Panc1 (cell line): ENCODE measurements at regions not wholly inside any gene's neighbourhood (a gene's known extent, or its start where the extent isn't known, plus 50 kb on each side); places are given as distances from the start of the nearest gene placed in this dataset.

Source experiments
- ATAC-seq: fragments of 200-7000 bp; cut with Tn5 transposase; 2 replicates; pipeline ENCODE4 v1.9.1; 2020; ENCODE audit warnings: mild to moderate bottlenecking, moderate library complexity
- BruUV-seq: library from RNA; stranded (reverse); fragments of 400-500 nt; replicated peaks from 2 replicates; lab custom pipeline; 2021; lab: Mats Ljungman, UMichigan
- CTCF ChIA-PET: fragments of 300-600 bp; sonication (Branson Sonifier 250); formaldehyde crosslinking; loops from one replicate; lab custom pipeline; 2022; ENCODE audit warnings: antibody characterized with exemption; lab: Charles Lee
- POLR2A ChIA-PET: fragments of 300-600 bp; sonication (Branson Sonifier 250); formaldehyde crosslinking; loops from one replicate; lab custom pipeline; 2022; ENCODE audit warnings: antibody characterized with exemption; lab: Charles Lee
- DNase-seq: peaks from one replicate; pipeline ENCODE4 v3.0.0-alpha.2; 2010; ENCODE audit warnings: low read depth, low spot score
- H3K27ac ChIP-seq: 2 replicates; pipeline ENCODE4 v1.5.1; 2011; ENCODE audit warnings: mild to moderate bottlenecking, low read length, inconsistent platforms
- H3K27me3 ChIP-seq: fragments of 200-500 bp; sonication (Bioruptor generic); 2 replicates; pipeline ENCODE4 v1.6.0; 2014; ENCODE audit warnings: low read length, inconsistent platforms; ENCODE audit not compliant: control insufficient read depth, insufficient read depth
- H3K36me3 ChIP-seq: fragments of 200-500 bp; sonication (Bioruptor generic); 2 replicates; pipeline ENCODE4 v1.5.1; 2014; ENCODE audit warnings: inconsistent platforms, mild to moderate bottlenecking, low read length, moderate library complexity; ENCODE audit not compliant: control insufficient read depth, insufficient read depth
- H3K4me1 ChIP-seq: 2 replicates; pipeline ENCODE4 v1.5.1; 2011; ENCODE audit warnings: inconsistent platforms, mild to moderate bottlenecking, low read length, moderate library complexity; ENCODE audit not compliant: control insufficient read depth, insufficient read depth
- H3K4me3 ChIP-seq, 2 experiments: 2 replicates each; pipeline ENCODE4 v1.5.1; 2011 to 2012; ENCODE audit warnings: low read depth in 2 of 2, low read length in 2 of 2, mild to moderate bottlenecking in 2 of 2, inconsistent platforms in 1 of 2, moderate library complexity in 1 of 2
- H3K9me3 ChIP-seq: fragments of 200-500 bp; sonication (Bioruptor generic); 2 replicates; pipeline ENCODE4 v1.5.1; 2014; ENCODE audit warnings: low read depth, mild to moderate bottlenecking, inconsistent platforms, low read length, moderate library complexity; ENCODE audit not compliant: control insufficient read depth, insufficient read depth
- POLR2AphosphoS5 ChIP-seq: IDR thresholded peaks from 2 replicates; pipeline ENCODE4 v1.6.1; 2012; ENCODE audit warnings: mild to moderate bottlenecking, low read depth, low read length, moderate library complexity
- SIN3A ChIP-seq: IDR thresholded peaks from 2 replicates; pipeline ENCODE4 v1.6.1; 2012; ENCODE audit warnings: low read depth, mild to moderate bottlenecking, low read length, moderate library complexity, borderline replicate concordance; ENCODE audit not compliant: insufficient read depth
- TCF7L2 ChIP-seq: IDR thresholded peaks from 2 replicates; pipeline ENCODE4 v1.6.1; 2011; ENCODE audit warnings: mild to moderate bottlenecking, low read depth, low read length, inconsistent platforms
- in situ Hi-C: cut with HindIII; loops from 2 replicates; pipeline ENCODE4 v1.10.0; 2016; ENCODE audit warnings: low sequenced_read_pairs, low pct_unique_long_range_greater_than_20kb
- intact Hi-C: fragments of 100-400 bp; cut with micrococcal nuclease; formaldehyde crosslinking; loops from one replicate; pipeline ENCODE4 v1.10.0; 2022; ENCODE audit not compliant: unreplicated experiment
- TF ChIP-seq, protein P1 (sequence below), 2 experiments: IDR thresholded peaks; 2 replicates each; pipeline ENCODE4 v1.6.1; 2011 to 2012; ENCODE audit warnings: low read depth in 2 of 2, control low read depth in 1 of 2, low read length in 1 of 2, mild to moderate bottlenecking in 1 of 2, moderate library complexity in 1 of 2; ENCODE audit not compliant: insufficient read depth in 1 of 2
- TF ChIP-seq, protein P2 (sequence below): fragments of 450-650 bp; IDR thresholded peaks from 2 replicates; pipeline ENCODE4 v1.5.1; 2017; ENCODE audit warnings: mild to moderate bottlenecking

DNA sequence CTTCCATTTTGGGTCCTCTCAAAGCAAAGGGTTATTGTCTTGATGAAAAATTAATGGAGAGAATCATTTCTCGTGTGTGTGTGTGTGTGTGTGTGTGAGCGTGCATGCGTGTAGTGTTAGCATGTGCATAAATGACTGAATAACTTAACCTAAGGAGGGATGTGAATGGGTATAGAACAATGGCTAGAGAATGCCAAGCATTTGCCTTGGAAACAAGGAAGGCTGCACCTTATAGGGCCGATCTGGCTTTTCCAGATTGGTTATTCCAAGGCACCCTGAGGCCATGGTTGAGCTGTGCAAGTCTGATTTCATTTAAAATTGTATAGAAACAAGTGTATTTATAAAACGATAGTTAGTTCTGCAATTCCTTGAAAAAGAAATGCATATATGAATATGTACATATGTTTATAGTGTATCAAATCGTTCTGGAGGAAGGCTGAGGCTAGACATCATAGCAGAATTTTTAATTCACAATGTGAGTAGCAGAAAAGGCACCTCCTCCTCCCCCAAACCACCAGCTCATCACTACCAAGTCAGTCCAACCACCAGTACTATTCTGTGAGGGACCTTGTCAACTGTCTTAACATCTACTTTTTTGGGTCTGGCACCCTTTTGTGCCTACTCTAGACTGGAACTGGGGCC, 322.7 kb upstream of the ISX start:
- no peak for ATAC-seq
- BruUV-seq: no TSS peak
- in situ Hi-C loops (no loop called here), intact Hi-C loops (no loop called here)
- CTCF ChIA-PET: no interaction called here
- no peak for DNase-seq
- Histone ChIP-seq H3K27me3 (no peaks in the 10 kb centered on the region), H3K4me1 (no peaks in the 10 kb centered on the region), H3K36me3 (no peaks in the 10 kb centered on the region), H3K9me3 (no peaks in the 10 kb centered on the region), H3K27ac (no peak overlapping the region), H3K4me3 (no peak overlapping the region)
- POLR2A ChIA-PET: no interaction called here
- no peak for TF ChIP-seq POLR2AphosphoS5

DNA sequence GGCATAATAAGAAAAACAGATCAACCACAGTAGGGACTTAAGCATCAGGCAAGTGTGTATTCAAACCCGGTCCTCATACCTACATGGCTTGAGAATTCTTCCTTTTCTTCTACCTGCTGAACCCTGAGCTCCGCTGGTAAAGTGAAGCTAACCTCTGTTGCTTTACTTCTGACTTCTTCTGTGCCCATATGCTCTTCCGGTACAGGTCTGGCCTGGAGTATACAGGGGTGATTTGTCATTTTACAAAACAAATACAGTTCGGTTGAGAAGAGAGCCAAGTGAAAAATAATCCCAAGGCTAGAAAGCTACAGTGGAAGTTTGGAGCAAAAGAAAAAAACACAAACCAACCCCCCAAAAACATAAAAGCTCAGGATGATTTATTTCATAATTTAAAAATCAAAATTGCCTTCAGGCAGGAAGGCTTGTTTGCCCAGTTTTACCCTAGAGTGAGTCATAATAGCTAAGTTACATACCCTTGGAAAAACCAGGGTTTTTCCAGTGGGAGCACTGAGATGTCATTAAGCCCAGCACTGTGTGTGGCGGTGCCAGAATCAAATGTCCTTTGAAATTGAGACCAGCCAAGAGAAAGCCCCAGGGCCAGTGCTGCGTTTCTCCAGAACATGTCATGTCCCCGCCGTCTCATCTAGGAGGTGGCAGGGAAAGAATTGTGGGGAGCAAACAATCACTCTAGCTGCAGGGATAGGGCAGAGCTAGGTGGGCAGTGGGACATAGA, 305.5 kb upstream of the ISX start:
- BruUV-seq: no TSS peak
- CTCF ChIA-PET: no interaction called here
- ATAC-seq: no peak

More for the DNA sequence above, 305.5 kb upstream of the ISX start:
- Histone ChIP-seq H3K27ac (no peak overlapping the region), H3K4me1 (no peaks in the 10 kb centered on the region), H3K4me3 (no peak overlapping the region), H3K36me3 (no peaks in the 10 kb centered on the region), H3K9me3 (no peaks in the 10 kb centered on the region), H3K27me3 (no peaks in the 10 kb centered on the region)
- intact Hi-C loops: no loop called here
- in situ Hi-C loops: no loop called here
- no peak for DNase-seq
- TF ChIP-seq SIN3A (no peak), TCF7L2 (no peak), POLR2AphosphoS5 (no peak)
- TF ChIP-seq, protein P1, sequence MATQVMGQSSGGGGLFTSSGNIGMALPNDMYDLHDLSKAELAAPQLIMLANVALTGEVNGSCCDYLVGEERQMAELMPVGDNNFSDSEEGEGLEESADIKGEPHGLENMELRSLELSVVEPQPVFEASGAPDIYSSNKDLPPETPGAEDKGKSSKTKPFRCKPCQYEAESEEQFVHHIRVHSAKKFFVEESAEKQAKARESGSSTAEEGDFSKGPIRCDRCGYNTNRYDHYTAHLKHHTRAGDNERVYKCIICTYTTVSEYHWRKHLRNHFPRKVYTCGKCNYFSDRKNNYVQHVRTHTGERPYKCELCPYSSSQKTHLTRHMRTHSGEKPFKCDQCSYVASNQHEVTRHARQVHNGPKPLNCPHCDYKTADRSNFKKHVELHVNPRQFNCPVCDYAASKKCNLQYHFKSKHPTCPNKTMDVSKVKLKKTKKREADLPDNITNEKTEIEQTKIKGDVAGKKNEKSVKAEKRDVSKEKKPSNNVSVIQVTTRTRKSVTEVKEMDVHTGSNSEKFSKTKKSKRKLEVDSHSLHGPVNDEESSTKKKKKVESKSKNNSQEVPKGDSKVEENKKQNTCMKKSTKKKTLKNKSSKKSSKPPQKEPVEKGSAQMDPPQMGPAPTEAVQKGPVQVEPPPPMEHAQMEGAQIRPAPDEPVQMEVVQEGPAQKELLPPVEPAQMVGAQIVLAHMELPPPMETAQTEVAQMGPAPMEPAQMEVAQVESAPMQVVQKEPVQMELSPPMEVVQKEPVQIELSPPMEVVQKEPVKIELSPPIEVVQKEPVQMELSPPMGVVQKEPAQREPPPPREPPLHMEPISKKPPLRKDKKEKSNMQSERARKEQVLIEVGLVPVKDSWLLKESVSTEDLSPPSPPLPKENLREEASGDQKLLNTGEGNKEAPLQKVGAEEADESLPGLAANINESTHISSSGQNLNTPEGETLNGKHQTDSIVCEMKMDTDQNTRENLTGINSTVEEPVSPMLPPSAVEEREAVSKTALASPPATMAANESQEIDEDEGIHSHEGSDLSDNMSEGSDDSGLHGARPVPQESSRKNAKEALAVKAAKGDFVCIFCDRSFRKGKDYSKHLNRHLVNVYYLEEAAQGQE (IDR thresholded peaks at IDR 0.05; ENCODE audit: insufficient read depth in 1 of 2, low read depth in 2 of 2, low read length in 1 of 2): no peak
- TF ChIP-seq, protein P2, sequence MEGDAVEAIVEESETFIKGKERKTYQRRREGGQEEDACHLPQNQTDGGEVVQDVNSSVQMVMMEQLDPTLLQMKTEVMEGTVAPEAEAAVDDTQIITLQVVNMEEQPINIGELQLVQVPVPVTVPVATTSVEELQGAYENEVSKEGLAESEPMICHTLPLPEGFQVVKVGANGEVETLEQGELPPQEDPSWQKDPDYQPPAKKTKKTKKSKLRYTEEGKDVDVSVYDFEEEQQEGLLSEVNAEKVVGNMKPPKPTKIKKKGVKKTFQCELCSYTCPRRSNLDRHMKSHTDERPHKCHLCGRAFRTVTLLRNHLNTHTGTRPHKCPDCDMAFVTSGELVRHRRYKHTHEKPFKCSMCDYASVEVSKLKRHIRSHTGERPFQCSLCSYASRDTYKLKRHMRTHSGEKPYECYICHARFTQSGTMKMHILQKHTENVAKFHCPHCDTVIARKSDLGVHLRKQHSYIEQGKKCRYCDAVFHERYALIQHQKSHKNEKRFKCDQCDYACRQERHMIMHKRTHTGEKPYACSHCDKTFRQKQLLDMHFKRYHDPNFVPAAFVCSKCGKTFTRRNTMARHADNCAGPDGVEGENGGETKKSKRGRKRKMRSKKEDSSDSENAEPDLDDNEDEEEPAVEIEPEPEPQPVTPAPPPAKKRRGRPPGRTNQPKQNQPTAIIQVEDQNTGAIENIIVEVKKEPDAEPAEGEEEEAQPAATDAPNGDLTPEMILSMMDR: no peak
- POLR2A ChIA-PET: no interaction called here
